SU-DHL-6 (cell line): ENCODE measurements at regions not wholly inside any gene's neighbourhood (a gene's known extent, or its start where the extent isn't known, plus 50 kb on each side); places are given as distances from the start of the nearest gene placed in this dataset.

Source experiments
- H2AFZ ChIP-seq: fragments of 200-600 bp; sonication (generic); 2 replicates; pipeline ENCODE4 v1.6.1; 2014; ENCODE audit warnings: low read depth, mild to moderate bottlenecking, moderate library complexity, mixed read lengths, antibody characterized with exemption, low read length; ENCODE audit not compliant: severe bottlenecking
- H3F3A ChIP-seq: fragments of 200-600 bp; shearing (Covaris generic); 2 replicates; pipeline ENCODE4 v1.6.0; 2016; ENCODE audit warnings: antibody characterized with exemption, mild to moderate bottlenecking; ENCODE audit not compliant: insufficient read depth
- H3K27ac ChIP-seq: fragments of 200-600 bp; sonication (generic); 2 replicates; pipeline ENCODE4 v1.5.1; 2016; ENCODE audit warnings: low read depth, mild to moderate bottlenecking, low read length, moderate library complexity, mixed read lengths
- H3K27me3 ChIP-seq: fragments of 200-600 bp; sonication (generic), shearing (Covaris generic); 2 replicates; pipeline ENCODE4 v1.6.0; 2014; ENCODE audit warnings: mild to moderate bottlenecking, low read length
- H3K36me3 ChIP-seq: fragments of 200-600 bp; sonication (generic); 2 replicates; pipeline ENCODE4 v1.6.1; 2014; ENCODE audit warnings: mild to moderate bottlenecking, low read length, mixed read lengths
- H3K4me2 ChIP-seq: fragments of 300-600, 200-600 bp; shearing (Covaris generic), sonication (generic); 2 replicates; pipeline ENCODE4 v1.6.0; 2014; ENCODE audit warnings: low read length, low read depth, mild to moderate bottlenecking; ENCODE audit not compliant: poor library complexity, severe bottlenecking
- H3K4me3 ChIP-seq: fragments of 200-600 bp; sonication (generic); 2 replicates; pipeline ENCODE4 v1.5.1; 2014; ENCODE audit warnings: antibody characterized with exemption, low read length, mild to moderate bottlenecking, mixed read lengths; ENCODE audit not compliant: insufficient read depth, poor library complexity, severe bottlenecking
- H3K79me2 ChIP-seq: fragments of 200-600 bp; sonication (generic); 2 replicates; pipeline ENCODE4 v1.6.1; 2014; ENCODE audit warnings: mild to moderate bottlenecking, low read length, moderate library complexity; ENCODE audit not compliant: insufficient read depth
- H3K9ac ChIP-seq: fragments of 200-600 bp; sonication (generic); 2 replicates; pipeline ENCODE4 v1.7.0; 2014; ENCODE audit warnings: mild to moderate bottlenecking, low read length
- H3K9me2 ChIP-seq: fragments of 200-600 bp; sonication (generic); replicated peaks from 2 replicates; pipeline ENCODE4 v1.6.1; 2014; ENCODE audit warnings: low read length; ENCODE audit not compliant: insufficient read depth
- H3K9me3 ChIP-seq: fragments of 200-600 bp; sonication (generic); 2 replicates; pipeline ENCODE4 v1.6.1; 2014; ENCODE audit warnings: low read length, mixed read lengths; ENCODE audit not compliant: insufficient read depth
- H4K20me1 ChIP-seq: fragments of 200-600 bp; sonication (generic); 2 replicates; pipeline ENCODE4 v1.6.1; 2014; ENCODE audit warnings: low read depth, mild to moderate bottlenecking, antibody characterized with exemption, low read length, moderate library complexity, mixed read lengths
- EZH2phosphoT487 ChIP-seq: fragments of 200-600 bp; sonication (generic), shearing (Covaris generic); conservative IDR thresholded peaks from 2 replicates; pipeline ENCODE4 v1.6.1; 2018; ENCODE audit warnings: mild to moderate bottlenecking, antibody characterized with exemption, low read length, moderate library complexity, mixed read lengths
- TF ChIP-seq, protein P1 (sequence below): fragments of 200-600 bp; sonication (generic); IDR thresholded peaks from one replicate; pipeline ENCODE4 v1.5.1; 2017; ENCODE audit warnings: antibody characterized with exemption, mild to moderate bottlenecking, low read length, moderate library complexity; ENCODE audit not compliant: insufficient read depth, poor library complexity, severe bottlenecking

DNA sequence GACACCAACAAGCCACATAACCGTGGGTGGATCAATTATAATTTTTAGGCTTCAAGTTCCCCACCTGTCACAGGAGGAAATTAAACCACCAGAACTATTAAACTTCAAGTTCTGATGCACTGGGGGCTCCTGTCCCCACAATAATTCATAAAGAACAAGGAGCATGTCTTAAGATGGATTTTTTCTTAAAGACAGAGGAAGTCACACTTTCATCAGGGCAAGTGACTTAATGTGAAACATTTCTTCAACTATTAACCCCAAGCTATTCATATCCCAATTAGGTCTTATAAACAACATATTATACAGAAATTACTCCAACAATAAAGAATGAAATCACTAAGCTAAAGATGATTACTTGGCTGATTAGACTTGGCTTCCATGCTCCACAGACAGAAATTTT is 292.5 kb downstream of the ETAA1 start:
- Histone ChIP-seq H3K79me2 (no peaks in the 10 kb centered on the region), H2AFZ (no peak overlapping the region), H3K4me3 (no peak overlapping the region), H3K9me2 (no peaks in the 10 kb centered on the region), H3K27ac (no peak overlapping the region), H3K9ac (no peak overlapping the region), H3K9me3 (no peaks in the 10 kb centered on the region), H3K4me2 (no peak overlapping the region), H3K27me3 (no peaks in the 10 kb centered on the region), H3K36me3 (no peaks in the 10 kb centered on the region), H3F3A (no peaks in the 10 kb centered on the region), H4K20me1 (no peaks in the 10 kb centered on the region)
- TF ChIP-seq EZH2phosphoT487: no peak
- TF ChIP-seq, protein P1, sequence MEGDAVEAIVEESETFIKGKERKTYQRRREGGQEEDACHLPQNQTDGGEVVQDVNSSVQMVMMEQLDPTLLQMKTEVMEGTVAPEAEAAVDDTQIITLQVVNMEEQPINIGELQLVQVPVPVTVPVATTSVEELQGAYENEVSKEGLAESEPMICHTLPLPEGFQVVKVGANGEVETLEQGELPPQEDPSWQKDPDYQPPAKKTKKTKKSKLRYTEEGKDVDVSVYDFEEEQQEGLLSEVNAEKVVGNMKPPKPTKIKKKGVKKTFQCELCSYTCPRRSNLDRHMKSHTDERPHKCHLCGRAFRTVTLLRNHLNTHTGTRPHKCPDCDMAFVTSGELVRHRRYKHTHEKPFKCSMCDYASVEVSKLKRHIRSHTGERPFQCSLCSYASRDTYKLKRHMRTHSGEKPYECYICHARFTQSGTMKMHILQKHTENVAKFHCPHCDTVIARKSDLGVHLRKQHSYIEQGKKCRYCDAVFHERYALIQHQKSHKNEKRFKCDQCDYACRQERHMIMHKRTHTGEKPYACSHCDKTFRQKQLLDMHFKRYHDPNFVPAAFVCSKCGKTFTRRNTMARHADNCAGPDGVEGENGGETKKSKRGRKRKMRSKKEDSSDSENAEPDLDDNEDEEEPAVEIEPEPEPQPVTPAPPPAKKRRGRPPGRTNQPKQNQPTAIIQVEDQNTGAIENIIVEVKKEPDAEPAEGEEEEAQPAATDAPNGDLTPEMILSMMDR: no peak

DNA sequence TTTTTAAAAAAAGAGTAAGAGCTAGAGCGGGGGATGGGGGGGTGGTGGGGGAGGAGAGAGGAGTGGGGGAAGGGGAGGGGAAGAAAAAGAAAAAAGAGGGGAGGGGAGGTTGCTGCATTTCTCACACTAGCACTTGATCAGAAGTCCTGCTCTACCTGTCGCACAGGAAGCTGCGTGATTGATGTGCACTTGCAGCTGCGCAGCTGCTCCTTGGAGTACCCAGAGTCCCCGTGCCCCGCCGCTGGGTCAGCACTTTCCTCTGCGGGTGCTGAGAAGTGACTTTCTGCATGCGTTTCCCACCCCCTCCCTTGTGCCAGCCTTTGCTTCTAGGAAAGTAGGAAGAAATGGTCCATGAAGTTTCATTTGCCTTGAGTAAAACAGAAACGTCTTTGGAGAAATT is 297.3 kb downstream of the ETAA1 start:
- Histone ChIP-seq H3K36me3 (no peaks in the 10 kb centered on the region), H4K20me1 (no peaks in the 10 kb centered on the region), H3K79me2 (no peaks in the 10 kb centered on the region), H2AFZ (no peak overlapping the region), H3F3A (no peaks in the 10 kb centered on the region), H3K9me3 (no peaks in the 10 kb centered on the region), H3K27ac (no peak overlapping the region), H3K4me2 (no peak overlapping the region), H3K27me3 (no peaks in the 10 kb centered on the region), H3K9ac (no peak overlapping the region), H3K9me2 (no peaks in the 10 kb centered on the region), H3K4me3 (no peak overlapping the region)
- TF ChIP-seq, protein P1: no peak
- TF ChIP-seq EZH2phosphoT487: no peak

GRCh38 chr2:67701011-67701410 is 303.9 kb downstream of the ETAA1 start:
- TF ChIP-seq, protein P1: no peak
- TF ChIP-seq EZH2phosphoT487: no peak
- H2AFZ ChIP-seq: no peak overlapping the region
- H3K9ac ChIP-seq: no peak overlapping the region
- no peaks in the 10 kb centered on the region for H3K79me2 ChIP-seq
- no peak overlapping the region for H3K27ac ChIP-seq
- no peaks in the 10 kb centered on the region for H3K27me3 ChIP-seq
- H4K20me1 ChIP-seq: no peaks in the 10 kb centered on the region
- H3K4me2 ChIP-seq: no peak overlapping the region
- H3K4me3 ChIP-seq: no peak overlapping the region
- H3K36me3 ChIP-seq: no peaks in the 10 kb centered on the region
- H3K9me2 ChIP-seq: 0 out of 2 replicates have a peak, but pooled peaks cover 2% of the 10 kb centered on the region
- no peaks in the 10 kb centered on the region for H3K9me3 ChIP-seq
- H3F3A ChIP-seq: no peaks in the 10 kb centered on the region

DNA sequence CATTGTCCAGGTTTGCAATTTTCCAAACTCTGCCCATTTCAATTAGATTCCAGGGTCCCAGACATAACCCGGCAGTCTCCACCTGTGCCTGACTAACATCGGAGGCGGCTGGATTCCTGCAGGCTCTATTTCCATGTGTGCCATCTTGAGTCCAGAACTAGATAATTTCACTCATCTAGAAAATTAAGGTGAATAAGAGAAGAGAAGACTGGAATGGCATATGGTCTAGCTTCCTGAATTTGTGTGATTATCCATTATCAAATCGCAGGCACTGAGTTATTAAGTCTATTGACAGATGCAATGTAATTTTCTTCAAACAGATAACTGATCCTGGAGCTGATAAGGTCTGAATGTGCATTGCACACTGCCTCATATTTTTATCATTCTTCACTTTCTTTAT is 305.2 kb downstream of the ETAA1 start:
- H4K20me1 ChIP-seq: no peaks in the 10 kb centered on the region
- no peak overlapping the region for H3K4me2 ChIP-seq
- TF ChIP-seq EZH2phosphoT487: no peak
- TF ChIP-seq, protein P1: no peak
- H3K9ac ChIP-seq: no peak overlapping the region
- H3F3A ChIP-seq: no peaks in the 10 kb centered on the region
- no peaks in the 10 kb centered on the region for H3K79me2 ChIP-seq
- H3K4me3 ChIP-seq: no peak overlapping the region
- H3K9me2 ChIP-seq: 0 out of 2 replicates have a peak, but pooled peaks cover 2% of the 10 kb centered on the region
- H3K36me3 ChIP-seq: no peaks in the 10 kb centered on the region
- no peak overlapping the region for H3K27ac ChIP-seq
- no peak overlapping the region for H2AFZ ChIP-seq
- no peaks in the 10 kb centered on the region for H3K9me3 ChIP-seq
- no peaks in the 10 kb centered on the region for H3K27me3 ChIP-seq
